OCI-LY1 (cell line): ENCODE measurements at regions not wholly inside any gene's neighbourhood (a gene's known extent, or its start where the extent isn't known, plus 50 kb on each side); places are given as distances from the start of the nearest gene placed in this dataset.

Source experiments
- H2AFZ ChIP-seq: fragments of 200-600 bp; sonication (generic), shearing (Covaris generic); 2 replicates; pipeline ENCODE4 v1.6.0; 2014; ENCODE audit warnings: antibody characterized with exemption, mild to moderate bottlenecking, low read length
- H3F3A ChIP-seq: fragments of 200-600 bp; sonication (generic), shearing (Covaris generic); 2 replicates; pipeline ENCODE4 v1.6.0; 2014; ENCODE audit warnings: mild to moderate bottlenecking, antibody characterized with exemption, low read length, moderate library complexity; ENCODE audit not compliant: insufficient read depth
- H3K27ac ChIP-seq: fragments of 200-600 bp; sonication (generic); 2 replicates; pipeline ENCODE4 v1.5.1; 2014; ENCODE audit warnings: low read length, mixed run types, mild to moderate bottlenecking, low read depth; ENCODE audit not compliant: poor library complexity, severe bottlenecking
- H3K27me3 ChIP-seq: fragments of 200-600 bp; sonication (generic); 2 replicates; pipeline ENCODE4 v1.6.0; 2014; ENCODE audit warnings: antibody characterized with exemption, mild to moderate bottlenecking, low read length, moderate library complexity; ENCODE audit not compliant: insufficient read depth
- H3K36me3 ChIP-seq: fragments of 200-600 bp; sonication (generic); 2 replicates; pipeline ENCODE4 v1.6.1; 2014; ENCODE audit warnings: mild to moderate bottlenecking, antibody characterized with exemption, low read length, moderate library complexity, mixed read lengths; ENCODE audit not compliant: insufficient read depth
- H3K4me1 ChIP-seq: fragments of 200-600 bp; sonication (generic); 2 replicates; pipeline ENCODE4 v1.5.1; 2014; ENCODE audit warnings: mild to moderate bottlenecking, low read length, moderate library complexity; ENCODE audit not compliant: insufficient read depth, severe bottlenecking
- H3K4me2 ChIP-seq: fragments of 200-600 bp; sonication (generic), shearing (Covaris generic); 2 replicates; pipeline ENCODE4 v1.6.1; 2014; ENCODE audit warnings: low read length
- H3K4me3 ChIP-seq: fragments of 200-600 bp; sonication (generic); 2 replicates; pipeline ENCODE4 v1.5.1; 2014; ENCODE audit warnings: low read length, low read depth, mild to moderate bottlenecking, mixed read lengths; ENCODE audit not compliant: poor library complexity, severe bottlenecking
- H3K79me2 ChIP-seq: fragments of 200-600 bp; shearing (Covaris generic); 2 replicates; pipeline ENCODE4 v1.6.1; 2016; ENCODE audit warnings: mixed run types, low read length, mixed read lengths; ENCODE audit not compliant: insufficient read depth
- H3K9ac ChIP-seq: fragments of 200-600 bp; sonication (generic), shearing (Covaris generic); 2 replicates; pipeline ENCODE4 v1.6.1; 2014; ENCODE audit warnings: mild to moderate bottlenecking, low read length, mixed read lengths
- H3K9me2 ChIP-seq: fragments of 200-600 bp; sonication (generic), shearing (Covaris generic); 2 replicates; pipeline ENCODE4 v1.6.1; 2014; ENCODE audit warnings: low read depth, mild to moderate bottlenecking, low read length, mixed read lengths
- H3K9me3 ChIP-seq: fragments of 200-600 bp; shearing (Covaris generic); 2 replicates; pipeline ENCODE4 v1.6.1; 2014; ENCODE audit warnings: low read length, mixed read lengths
- H4K20me1 ChIP-seq: fragments of 200-600 bp; sonication (generic), shearing (Covaris generic); 2 replicates; pipeline ENCODE4 v1.6.0; 2016; ENCODE audit warnings: mild to moderate bottlenecking, low read length; ENCODE audit not compliant: insufficient read depth
- CTCF ChIP-seq: fragments of 200-600 bp; sonication (generic), shearing (Covaris generic); IDR thresholded peaks from 2 replicates; pipeline ENCODE4 v1.5.1; 2017; ENCODE audit warnings: mild to moderate bottlenecking, antibody characterized with exemption, low read length, moderate library complexity, mixed read lengths
- EZH2 ChIP-seq: fragments of 200-600 bp; sonication (generic), shearing (Covaris generic); IDR thresholded peaks from 2 replicates; pipeline ENCODE4 v1.8.0; 2017; ENCODE audit warnings: borderline replicate concordance, mixed run types, mild to moderate bottlenecking, antibody characterized with exemption, low read length, moderate library complexity, mixed read lengths

- Histone ChIP-seq H3K4me1 (no peaks in the 10 kb centered on the region), H4K20me1 (no peaks in the 10 kb centered on the region), H3K9me3 (no peaks in the 10 kb centered on the region), H2AFZ (no peak overlapping the region), H3K9ac (no peak overlapping the region), H3K79me2 (no peaks in the 10 kb centered on the region), H3K9me2 (no peaks in the 10 kb centered on the region), H3F3A (no peaks in the 10 kb centered on the region), H3K27me3 (no peaks in the 10 kb centered on the region), H3K4me2 (no peak overlapping the region), H3K4me3 (no peak overlapping the region), H3K27ac (no peak overlapping the region), H3K36me3 (no peaks in the 10 kb centered on the region)
- no peak for TF ChIP-seq CTCF
- TF ChIP-seq EZH2: no peak
Observed at GRCh38 chr13:34290661-34291060, 472.7 kb downstream of the RFC3 start.

GRCh38 chr13:34294483-34295129 lies 476.7 kb downstream of the RFC3 start:
- H3K27me3 ChIP-seq: no peaks in the 10 kb centered on the region
- no peaks in the 10 kb centered on the region for H3K79me2 ChIP-seq
- no peaks in the 10 kb centered on the region for H3K36me3 ChIP-seq
- no peaks in the 10 kb centered on the region for H3K9me3 ChIP-seq
- no peaks in the 10 kb centered on the region for H3F3A ChIP-seq
- H3K9ac ChIP-seq: no peak overlapping the region
- H2AFZ ChIP-seq: no peak overlapping the region
- no peak overlapping the region for H3K4me2 ChIP-seq
- H3K4me1 ChIP-seq: no peaks in the 10 kb centered on the region
- no peak for TF ChIP-seq EZH2
- TF ChIP-seq CTCF: no peak
- H3K4me3 ChIP-seq: no peak overlapping the region
- no peak overlapping the region for H3K27ac ChIP-seq
- no peaks in the 10 kb centered on the region for H4K20me1 ChIP-seq
- H3K9me2 ChIP-seq: no peaks in the 10 kb centered on the region

- no peaks in the 10 kb centered on the region for H3K79me2 ChIP-seq
- no peaks in the 10 kb centered on the region for H3K9me3 ChIP-seq
- no peaks in the 10 kb centered on the region for H3K36me3 ChIP-seq
- no peaks in the 10 kb centered on the region for H3K9me2 ChIP-seq
- no peak overlapping the region for H3K4me3 ChIP-seq
- no peak overlapping the region for H3K27ac ChIP-seq
- no peaks in the 10 kb centered on the region for H4K20me1 ChIP-seq
- TF ChIP-seq CTCF: no peak
- TF ChIP-seq EZH2: no peak
- no peak overlapping the region for H3K9ac ChIP-seq
- H3F3A ChIP-seq: no peaks in the 10 kb centered on the region
- H3K4me1 ChIP-seq: no peaks in the 10 kb centered on the region
- H3K4me2 ChIP-seq: no peak overlapping the region
- H3K27me3 ChIP-seq: no peaks in the 10 kb centered on the region
- H2AFZ ChIP-seq: no peak overlapping the region
Observed at GRCh38 chr13:34300559-34300958, 482.6 kb downstream of the RFC3 start.
